Gastroesophageal sphincter (tissue), 4 donors: ENCODE measurements at regions not wholly inside any gene's neighbourhood (a gene's known extent, or its start where the extent isn't known, plus 50 kb on each side); places are given as distances from the start of the nearest gene placed in this dataset.
"Not testable (repeated sequence)": the region's sequence is repeated elsewhere in the genome, so short reads cannot be mapped to it uniquely, and the experiment has no call there.

Source experiments
- ATAC-seq: fragments of 150-250 bp; one replicate; pipeline ENCODE4 v1.9.1; 2016; ENCODE audit warnings: mild to moderate bottlenecking, moderate library complexity
- H3K27ac ChIP-seq, 4 donors: fragments of 200-600 bp; sonication (generic) in 3 of 4; 1 replicate in 3 of 4; 2 replicates in 1 of 4; pipeline ENCODE4 v1.5.1; 2016 to 2019
- H3K27me3 ChIP-seq: fragments of 200-600 bp; sonication (generic); one replicate; pipeline ENCODE4 v1.5.1; 2019
- H3K36me3 ChIP-seq, 2 donors: fragments of 200-600 bp; sonication (generic); one replicate each; pipeline ENCODE4 v1.5.1; 2019; ENCODE audit warnings: control low read depth in 1 of 2
- H3K4me1 ChIP-seq, 3 donors: fragments of 200-600 bp; sonication (generic); 1 replicate in 2 of 3; 2 replicates in 1 of 3; pipeline ENCODE4 v1.5.1; 2016 to 2019; ENCODE audit warnings: control low read depth in 2 of 3
- H3K4me3 ChIP-seq, 2 donors: fragments of 200-600 bp; sonication (generic); one replicate each; pipeline ENCODE4 v1.5.1; 2019; ENCODE audit warnings: mild to moderate bottlenecking in 1 of 2, moderate library complexity in 1 of 2
- H3K9me3 ChIP-seq, 3 donors: fragments of 200-600 bp; sonication (generic); one replicate each; pipeline ENCODE4 v1.5.1; 2017 to 2019; ENCODE audit warnings: control low read depth in 2 of 3
- EP300 ChIP-seq: sonication (generic); formaldehyde crosslinking; IDR thresholded peaks from one replicate; pipeline ENCODE4 v1.6.1; 2017; ENCODE audit warnings: antibody characterized with exemption, mild to moderate bottlenecking
- POLR2A ChIP-seq, 2 donors: fragments of 450-650 bp; IDR thresholded peaks; one replicate each; pipeline ENCODE4 v1.6.1; 2017; ENCODE audit warnings: antibody characterized with exemption in 2 of 2, mild to moderate bottlenecking in 2 of 2, moderate library complexity in 1 of 2
- POLR2AphosphoS5 ChIP-seq: sonication (generic); formaldehyde crosslinking; IDR thresholded peaks from one replicate; pipeline ENCODE4 v1.6.1; 2017; ENCODE audit warnings: antibody characterized with exemption
- WGBS, 2 donors: methylation state at CpG; one replicate each; pipeline ENCODE4 v1.1.5; 2018; ENCODE audit warnings: low coverage in 1 of 2; 5-methylcytosine and 5-hydroxymethylcytosine counted together
- TF ChIP-seq, protein P1 (sequence below), 4 experiments: fragments of 200-600 bp in 2 of 4; fragments of 450-650 bp in 2 of 4; sonication (generic) in 1 of 4; IDR thresholded peaks; one replicate each; pipeline ENCODE4 v1.5.1; 2017 to 2019; ENCODE audit warnings: antibody characterized with exemption in 4 of 4, mild to moderate bottlenecking in 2 of 4, moderate library complexity in 2 of 4

DNA sequence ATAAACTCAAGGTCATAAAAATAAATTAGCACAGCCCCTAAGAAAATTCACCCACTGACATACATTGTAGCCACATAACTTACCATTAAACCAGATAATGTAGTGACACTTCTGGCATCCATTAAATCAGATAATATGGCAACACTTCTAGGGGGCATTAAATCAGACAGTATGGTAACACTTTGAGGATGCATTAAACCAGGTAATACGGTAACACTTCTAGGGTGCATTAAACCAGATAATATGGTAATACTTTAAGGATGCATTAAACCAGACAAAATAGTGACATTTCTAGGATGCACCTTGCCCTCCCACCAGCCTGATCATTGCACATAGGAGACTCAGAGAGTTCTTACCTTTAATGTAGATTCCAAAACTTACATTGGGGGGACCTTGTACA is 1220.5 kb upstream of the TMEM132C start:
- Histone ChIP-seq H3K36me3 (no peaks in the 10 kb centered on the region), H3K4me3 (no peak overlapping the region), H3K4me1 (no peaks in the 10 kb centered on the region), H3K27me3 (no peaks in the 10 kb centered on the region), H3K27ac (no peak overlapping the region), H3K9me3 (no peaks in the 10 kb centered on the region)
- TF ChIP-seq POLR2A (IDR thresholded peaks at IDR 0.05) (no peak), POLR2AphosphoS5 (no peak), EP300 (no peak)
- TF ChIP-seq, protein P1, sequence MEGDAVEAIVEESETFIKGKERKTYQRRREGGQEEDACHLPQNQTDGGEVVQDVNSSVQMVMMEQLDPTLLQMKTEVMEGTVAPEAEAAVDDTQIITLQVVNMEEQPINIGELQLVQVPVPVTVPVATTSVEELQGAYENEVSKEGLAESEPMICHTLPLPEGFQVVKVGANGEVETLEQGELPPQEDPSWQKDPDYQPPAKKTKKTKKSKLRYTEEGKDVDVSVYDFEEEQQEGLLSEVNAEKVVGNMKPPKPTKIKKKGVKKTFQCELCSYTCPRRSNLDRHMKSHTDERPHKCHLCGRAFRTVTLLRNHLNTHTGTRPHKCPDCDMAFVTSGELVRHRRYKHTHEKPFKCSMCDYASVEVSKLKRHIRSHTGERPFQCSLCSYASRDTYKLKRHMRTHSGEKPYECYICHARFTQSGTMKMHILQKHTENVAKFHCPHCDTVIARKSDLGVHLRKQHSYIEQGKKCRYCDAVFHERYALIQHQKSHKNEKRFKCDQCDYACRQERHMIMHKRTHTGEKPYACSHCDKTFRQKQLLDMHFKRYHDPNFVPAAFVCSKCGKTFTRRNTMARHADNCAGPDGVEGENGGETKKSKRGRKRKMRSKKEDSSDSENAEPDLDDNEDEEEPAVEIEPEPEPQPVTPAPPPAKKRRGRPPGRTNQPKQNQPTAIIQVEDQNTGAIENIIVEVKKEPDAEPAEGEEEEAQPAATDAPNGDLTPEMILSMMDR (IDR thresholded peaks at IDR 0.05): no peak
- no peak for ATAC-seq
- WGBS, 2 donors: 74 to 86% methylated on average over 1 of the region's 1 CpG

DNA sequence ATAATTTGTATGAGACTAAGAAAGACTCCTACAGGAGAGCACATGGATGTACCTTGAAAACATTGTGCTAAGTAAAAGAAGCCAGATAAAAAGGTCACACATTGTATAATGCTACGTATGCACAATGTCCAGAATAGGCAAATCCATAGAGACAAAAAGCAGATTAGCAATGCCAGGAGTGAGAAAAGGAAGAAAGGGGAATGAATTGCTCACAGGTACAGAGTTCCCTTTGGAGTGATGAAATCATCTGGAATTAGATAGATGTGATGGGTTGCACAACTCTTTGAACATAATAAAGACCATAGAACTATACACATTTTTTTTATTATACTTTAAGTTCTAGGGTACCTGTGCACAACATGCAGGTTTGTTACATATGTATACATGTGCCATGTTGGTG is 1218.9 kb upstream of the TMEM132C start:
- Histone ChIP-seq H3K27me3 (no peaks in the 10 kb centered on the region), H3K9me3 (no peaks in the 10 kb centered on the region), H3K4me1 (no peaks in the 10 kb centered on the region), H3K36me3 (no peaks in the 10 kb centered on the region), H3K27ac (no peak overlapping the region), H3K4me3 (no peak overlapping the region)
- 62 to 100% methylated on average over 1 of the region's 1 CpG for WGBS, 2 donors
- ATAC-seq: no peak
- TF ChIP-seq POLR2A (IDR thresholded peaks at IDR 0.05) (no peak), POLR2AphosphoS5 (no peak), EP300 (no peak)
- TF ChIP-seq, protein P1 (IDR thresholded peaks at IDR 0.05): no peak

DNA sequence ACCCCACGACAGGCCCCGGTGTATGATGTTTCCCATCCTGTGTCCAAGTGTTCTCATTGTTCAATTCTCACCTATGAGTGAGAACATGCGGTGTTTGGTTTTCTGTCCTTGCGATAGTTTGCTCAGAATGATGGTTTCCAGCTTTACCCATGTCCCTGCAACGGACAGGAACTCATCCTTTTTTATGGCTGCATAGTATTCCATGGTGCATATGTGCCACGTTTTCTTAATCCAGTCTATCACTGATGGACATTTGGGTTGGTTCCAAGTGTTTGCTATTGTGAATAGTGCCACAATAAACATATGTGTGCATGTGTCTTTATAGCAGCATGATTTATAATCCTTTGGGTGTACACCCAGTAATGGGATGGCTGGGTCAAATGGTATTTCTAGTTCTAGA is 1218.4 kb upstream of the TMEM132C start:
- H3K9me3 ChIP-seq, H3K4me1 ChIP-seq, H3K27me3 ChIP-seq, H3K27ac ChIP-seq, H3K36me3 ChIP-seq, ATAC-seq, H3K4me3 ChIP-seq: not testable (repeated sequence)
- WGBS, 2 donors: 79 to 96% methylated on average over 3 to 6 of the region's 6 CpGs

DNA sequence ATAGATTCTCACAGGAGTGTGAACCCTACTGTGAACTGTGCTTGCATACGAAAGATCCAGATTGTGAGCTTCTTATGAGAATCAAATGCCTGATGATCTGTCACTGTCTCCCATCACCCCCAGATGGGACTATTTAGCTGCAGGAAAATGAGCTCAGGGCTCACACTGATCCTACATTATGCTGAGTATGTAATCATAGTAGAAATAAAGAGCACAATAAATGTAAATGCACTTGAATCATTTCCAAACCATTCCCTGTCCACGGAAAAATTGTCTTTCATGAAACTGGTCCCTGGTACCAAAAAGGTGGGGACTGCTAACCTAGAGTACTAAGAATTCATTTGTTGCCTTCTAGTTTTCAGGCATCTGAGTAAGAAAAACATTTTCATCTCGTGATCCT is 1215.8 kb upstream of the TMEM132C start:
- WGBS, 2 donors: 67 to 84% methylated on average over 3 of the region's 3 CpGs
- H3K4me3 ChIP-seq: no peak overlapping the region
- H3K4me1 ChIP-seq: no peaks in the 10 kb centered on the region
- ATAC-seq: no peak
- no peaks in the 10 kb centered on the region for H3K36me3 ChIP-seq
- TF ChIP-seq POLR2A (IDR thresholded peaks at IDR 0.05) (no peak), EP300 (no peak), POLR2AphosphoS5 (no peak)
- TF ChIP-seq, protein P1 (IDR thresholded peaks at IDR 0.05): no peak
- no peak overlapping the region for H3K27ac ChIP-seq
- H3K27me3 ChIP-seq: no peaks in the 10 kb centered on the region
- H3K9me3 ChIP-seq: no peaks in the 10 kb centered on the region

DNA sequence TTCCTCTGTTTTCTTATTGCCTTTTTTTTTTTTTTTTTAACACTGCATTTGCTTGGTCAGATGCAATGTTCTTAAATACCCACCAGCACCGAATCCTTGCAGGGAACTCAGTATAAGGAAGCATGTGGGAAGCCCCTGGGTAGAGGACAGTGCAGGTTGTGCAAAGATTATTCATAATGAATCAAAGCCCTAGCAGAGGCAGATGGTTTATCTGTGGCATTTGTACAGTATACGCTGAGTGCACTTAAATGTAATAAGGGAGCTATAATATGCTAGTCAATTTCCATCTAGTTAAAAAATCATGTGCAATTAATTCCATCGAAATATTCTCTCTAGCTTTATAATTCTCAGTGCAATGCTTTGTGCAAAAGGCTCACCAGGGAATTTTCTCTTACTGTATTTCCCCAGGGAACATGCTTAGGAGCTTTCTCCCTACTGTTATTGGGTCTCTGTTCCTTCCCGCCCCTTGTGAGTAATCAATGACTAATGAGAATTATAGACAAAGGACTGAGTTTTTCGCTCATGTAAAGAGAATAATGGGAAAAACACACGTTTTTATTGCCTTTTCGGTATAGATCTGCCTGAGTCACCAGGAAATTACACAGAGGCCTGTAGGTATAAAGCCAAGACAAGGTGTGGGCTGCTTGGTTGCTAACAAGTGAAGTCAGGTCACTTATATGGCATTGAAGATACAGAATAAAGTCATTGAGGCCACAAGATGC is 1214.3 kb upstream of the TMEM132C start:
- WGBS, 2 donors: 60 to 85% methylated on average over 6 to 7 of the region's 7 CpGs
- Histone ChIP-seq H3K4me3 (no peak overlapping the region), H3K4me1 (no peaks in the 10 kb centered on the region), H3K36me3 (no peaks in the 10 kb centered on the region), H3K27me3 (no peaks in the 10 kb centered on the region), H3K27ac (no peak overlapping the region), H3K9me3 (no peaks in the 10 kb centered on the region)
- TF ChIP-seq, protein P1 (IDR thresholded peaks at IDR 0.05): no peak
- no peak for TF ChIP-seq POLR2AphosphoS5
- no peak for TF ChIP-seq POLR2A (IDR thresholded peaks at IDR 0.05)
- TF ChIP-seq EP300: no peak
- ATAC-seq: no peak
